Pancreas (tissue), 10 donors: ENCODE measurements at regions not wholly inside any gene's neighbourhood (a gene's known extent, or its start where the extent isn't known, plus 50 kb on each side); places are given as distances from the start of the nearest gene placed in this dataset.

Source experiments
- ATAC-seq, 4 donors: fragments of 200-7000 bp; cut with Tn5 transposase; one replicate each; pipeline versions ENCODE4 v1.8.0 to v1.9.1; 2020; ENCODE audit warnings: mild to moderate bottlenecking in 4 of 4, moderate library complexity in 4 of 4
- DNase-seq, 6 donors: peaks; one replicate each; pipeline ENCODE4 v3.0.0-alpha.2; 2020
- FAIRE-seq: peaks from 2 replicates; lab custom pipeline; 2012; peaks lifted over from hg19 to GRCh38; lab: Jason Lieb, UNC
- H3K27ac ChIP-seq, 4 donors: fragments of 200-600 bp; sonication (generic); 1 replicate in 3 of 4; 2 replicates in 1 of 4; pipeline versions ENCODE4 v1.5.0 to v1.8.0; 2020
- H3K27me3 ChIP-seq, 4 donors: fragments of 200-600 bp; one replicate each; pipeline ENCODE4 v1.8.0; 2021
- H3K36me3 ChIP-seq, 3 donors: fragments of 200-600 bp; sonication (generic) in 1 of 3; one replicate each; pipeline versions ENCODE4 v1.5.0 to v1.8.0; 2020 to 2021
- H3K4me1 ChIP-seq, 3 donors: fragments of 200-600 bp; one replicate each; pipeline ENCODE4 v1.8.0; 2021
- H3K4me3 ChIP-seq, 4 donors: fragments of 200-600 bp; sonication (generic) in 2 of 4; one replicate each; pipeline versions ENCODE4 v1.5.0 to v1.8.0; 2020 to 2021
- H3K9me3 ChIP-seq, 4 donors: fragments of 200-600 bp; one replicate each; pipeline ENCODE4 v1.8.0; 2021
- WGBS, 2 donors: extraction: QIAGEN DNeasy Blood & Tissue Kit; methylation state at CpG; one replicate each; pipeline ENCODE4 v1.1.7; 2013; 5-methylcytosine and 5-hydroxymethylcytosine counted together
- intact Hi-C, 3 donors: fragments of 100-400 bp; cut with DNase I; formaldehyde crosslinking; loops; one replicate each; pipeline versions ENCODE4 v1.11.1 to v1.14.2; 2022
- TF ChIP-seq, protein P1 (sequence below), 4 donors: fragments of 200-600 bp; sonication (generic) in 3 of 4; IDR thresholded peaks; one replicate each; pipeline versions ENCODE4 v1.5.0 to v1.8.0; 2021; ENCODE audit warnings: antibody characterized with exemption in 4 of 4
- donor health status: healthy with polysubstance abuse.
- donor health status: DM: no; HTN: no; CAD: no; lungs with moderate emphysema.
- donor health status: DM: no; HTN: no; CAD: no.
- donor health status: control.
- donor health status: control.
- donor health status: Bipolar disorder and iron deficiency.
- donor health status: DM: yes; HTN: yes; CAD: no.
- donor health status: DM: no; HTN: no; CAD: no.
- donor health status: DM: no; HTN: no; CAD: no.
- donor health status: DM: yes; HTN: yes; CAD: no.

DNA sequence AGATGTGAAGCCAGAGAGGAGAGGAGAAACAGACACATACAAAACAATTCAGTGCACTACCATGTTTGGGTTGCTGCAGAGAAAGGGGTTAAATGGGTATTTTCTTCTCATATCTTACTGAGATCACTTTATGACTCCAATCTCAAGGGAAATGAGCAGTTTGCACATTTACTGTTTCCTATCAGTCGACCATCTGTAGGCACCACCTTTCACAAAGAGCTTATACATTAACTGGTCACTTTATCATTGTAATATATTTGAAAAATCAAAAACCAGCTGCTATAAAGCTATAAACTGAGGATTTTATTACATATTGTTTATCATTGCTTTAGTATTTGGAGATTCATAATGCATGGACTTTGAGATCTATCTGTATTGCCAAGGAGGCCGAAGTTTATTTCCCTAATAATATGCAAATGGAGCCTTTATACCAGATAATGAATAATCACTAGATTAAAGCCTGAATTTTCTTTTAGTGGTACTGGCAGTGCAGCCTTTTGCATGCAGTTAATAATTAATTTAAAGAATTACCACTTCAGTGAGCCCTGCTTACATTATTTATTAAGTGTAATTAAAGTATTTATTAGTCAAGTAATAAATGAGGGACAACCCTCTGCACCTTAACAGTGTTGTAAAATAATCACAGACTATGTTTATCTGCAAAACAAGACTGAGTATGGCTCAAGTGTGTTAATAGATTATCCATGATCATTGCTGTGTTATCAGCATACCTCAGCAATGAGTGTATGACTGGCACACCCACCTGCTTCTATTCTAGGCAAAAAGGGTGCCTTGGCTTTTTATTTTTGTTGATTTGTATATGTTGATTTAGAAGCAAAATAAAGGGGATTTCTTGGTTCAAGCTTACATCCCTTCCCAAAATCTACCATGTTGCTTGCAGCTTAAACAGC lies 167.7 kb upstream of the SLC14A2 start:
- H3K4me3 ChIP-seq, result no peak overlapping the region
- FAIRE-seq (peak; percentile 43), ATAC-seq (peak in 2 of 4 donors; percentile 63 to 74), DNase-seq (no peak)
- no peaks in the 10 kb centered on the region for H3K9me3 ChIP-seq
- no peaks in the 10 kb centered on the region for H3K27me3 ChIP-seq
- H3K27ac ChIP-seq, result no peak overlapping the region
- intact Hi-C loops, result no loop called here
- TF ChIP-seq, protein P1, sequence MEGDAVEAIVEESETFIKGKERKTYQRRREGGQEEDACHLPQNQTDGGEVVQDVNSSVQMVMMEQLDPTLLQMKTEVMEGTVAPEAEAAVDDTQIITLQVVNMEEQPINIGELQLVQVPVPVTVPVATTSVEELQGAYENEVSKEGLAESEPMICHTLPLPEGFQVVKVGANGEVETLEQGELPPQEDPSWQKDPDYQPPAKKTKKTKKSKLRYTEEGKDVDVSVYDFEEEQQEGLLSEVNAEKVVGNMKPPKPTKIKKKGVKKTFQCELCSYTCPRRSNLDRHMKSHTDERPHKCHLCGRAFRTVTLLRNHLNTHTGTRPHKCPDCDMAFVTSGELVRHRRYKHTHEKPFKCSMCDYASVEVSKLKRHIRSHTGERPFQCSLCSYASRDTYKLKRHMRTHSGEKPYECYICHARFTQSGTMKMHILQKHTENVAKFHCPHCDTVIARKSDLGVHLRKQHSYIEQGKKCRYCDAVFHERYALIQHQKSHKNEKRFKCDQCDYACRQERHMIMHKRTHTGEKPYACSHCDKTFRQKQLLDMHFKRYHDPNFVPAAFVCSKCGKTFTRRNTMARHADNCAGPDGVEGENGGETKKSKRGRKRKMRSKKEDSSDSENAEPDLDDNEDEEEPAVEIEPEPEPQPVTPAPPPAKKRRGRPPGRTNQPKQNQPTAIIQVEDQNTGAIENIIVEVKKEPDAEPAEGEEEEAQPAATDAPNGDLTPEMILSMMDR (IDR thresholded peaks at IDR 0.05), result no peak
- peaks cover 0 to 6% (median 0%) of the 10 kb centered on the region in 3 donors for H3K4me1 ChIP-seq
- H3K36me3 ChIP-seq, result no peaks in the 10 kb centered on the region
- WGBS, 2 donors, result 16 to 19% methylated on average over 2 of the region's 2 CpGs

DNA sequence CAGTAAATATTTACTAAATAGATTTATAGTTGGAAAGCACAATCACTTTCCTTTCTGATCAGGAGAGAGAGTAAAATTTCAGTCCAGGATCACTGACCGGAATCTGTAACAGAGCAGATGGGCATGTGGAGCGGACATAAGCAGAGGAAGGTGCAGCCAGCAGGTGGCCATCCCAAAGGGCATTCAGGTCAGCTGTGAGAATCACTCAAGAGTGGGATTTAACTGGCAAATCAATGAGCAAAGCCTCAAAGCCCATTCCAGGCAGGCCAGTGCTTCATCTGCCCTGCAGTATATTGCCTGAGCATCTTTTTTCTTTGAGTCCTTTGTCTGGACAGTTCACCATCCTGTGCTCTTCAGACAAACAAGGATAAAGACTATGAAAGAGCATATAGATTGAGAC lies 166.4 kb upstream of the SLC14A2 start:
- DNase-seq (no peak), ATAC-seq (peak in 1 of 4 donors; percentile 44), FAIRE-seq (no peak)
- Histone ChIP-seq H3K27me3 (no peaks in the 10 kb centered on the region), H3K27ac (no peak overlapping the region), H3K4me1 (peaks cover 0 to 6% (median 0%) of the 10 kb centered on the region in 3 donors), H3K4me3 (no peak overlapping the region), H3K36me3 (no peaks in the 10 kb centered on the region), H3K9me3 (no peaks in the 10 kb centered on the region)
- intact Hi-C loops, result no loop called here
- TF ChIP-seq, protein P1 (IDR thresholded peaks at IDR 0.05), result no peak
- WGBS, 2 donors, result 95 to 98% methylated on average over 2 of the region's 2 CpGs

DNA sequence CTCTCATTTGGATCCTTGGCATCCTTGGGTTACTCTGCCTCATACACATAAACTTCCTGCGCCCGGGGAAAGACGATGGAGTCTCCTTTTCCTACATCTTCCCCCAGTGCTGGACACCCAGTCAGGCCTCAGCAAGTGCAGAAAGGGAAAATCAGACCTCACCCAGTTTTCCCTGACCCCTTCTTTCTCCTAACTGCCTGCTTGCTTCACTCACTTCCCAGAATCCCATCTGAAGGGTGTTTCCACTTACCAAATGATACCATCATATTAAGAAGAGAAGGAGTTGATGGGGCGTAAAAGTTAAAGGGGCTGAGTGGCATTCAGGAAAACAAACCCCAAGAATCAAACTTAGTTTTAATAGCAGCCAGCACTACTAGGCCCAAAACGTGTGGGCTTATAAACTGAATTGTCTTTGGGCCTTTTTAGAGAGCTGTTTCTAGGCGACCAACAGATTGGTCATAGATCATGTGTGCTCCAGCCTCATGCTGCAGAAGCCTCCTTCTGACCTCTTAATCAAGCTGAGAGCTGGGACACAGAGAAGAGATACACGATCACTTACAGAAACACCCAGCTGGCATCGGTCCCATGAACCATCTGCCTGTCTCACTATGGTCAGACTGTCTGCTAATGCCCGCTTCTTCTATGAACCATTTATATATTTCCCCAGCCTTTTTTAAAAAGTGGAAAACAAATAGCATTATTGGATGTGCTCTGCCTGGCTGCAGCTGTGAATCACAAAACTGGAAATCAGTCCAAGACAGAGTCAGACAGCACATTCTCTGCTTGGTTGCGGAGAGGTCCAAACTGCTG lies 165.7 kb upstream of the SLC14A2 start:
- WGBS, 2 donors, result 71 to 75% methylated on average over 10 of the region's 10 CpGs
- Histone ChIP-seq H3K4me3 (no peak overlapping the region), H3K36me3 (no peaks in the 10 kb centered on the region), H3K4me1 (peaks cover 0 to 6% (median 0%) of the 10 kb centered on the region in 3 donors), H3K27ac (peak overlapping the region in 1 of 4 donors; percentile 21), H3K27me3 (no peaks in the 10 kb centered on the region), H3K9me3 (no peaks in the 10 kb centered on the region)
- ATAC-seq (peak in 3 of 4 donors; percentile 74 to 85 (median 78)), DNase-seq (peak in 4 of 6 donors; percentile 14 to 35 (median 31)), FAIRE-seq (no peak)
- TF ChIP-seq, protein P1 (IDR thresholded peaks at IDR 0.05), result no peak
- intact Hi-C loops, result no loop called here

DNA sequence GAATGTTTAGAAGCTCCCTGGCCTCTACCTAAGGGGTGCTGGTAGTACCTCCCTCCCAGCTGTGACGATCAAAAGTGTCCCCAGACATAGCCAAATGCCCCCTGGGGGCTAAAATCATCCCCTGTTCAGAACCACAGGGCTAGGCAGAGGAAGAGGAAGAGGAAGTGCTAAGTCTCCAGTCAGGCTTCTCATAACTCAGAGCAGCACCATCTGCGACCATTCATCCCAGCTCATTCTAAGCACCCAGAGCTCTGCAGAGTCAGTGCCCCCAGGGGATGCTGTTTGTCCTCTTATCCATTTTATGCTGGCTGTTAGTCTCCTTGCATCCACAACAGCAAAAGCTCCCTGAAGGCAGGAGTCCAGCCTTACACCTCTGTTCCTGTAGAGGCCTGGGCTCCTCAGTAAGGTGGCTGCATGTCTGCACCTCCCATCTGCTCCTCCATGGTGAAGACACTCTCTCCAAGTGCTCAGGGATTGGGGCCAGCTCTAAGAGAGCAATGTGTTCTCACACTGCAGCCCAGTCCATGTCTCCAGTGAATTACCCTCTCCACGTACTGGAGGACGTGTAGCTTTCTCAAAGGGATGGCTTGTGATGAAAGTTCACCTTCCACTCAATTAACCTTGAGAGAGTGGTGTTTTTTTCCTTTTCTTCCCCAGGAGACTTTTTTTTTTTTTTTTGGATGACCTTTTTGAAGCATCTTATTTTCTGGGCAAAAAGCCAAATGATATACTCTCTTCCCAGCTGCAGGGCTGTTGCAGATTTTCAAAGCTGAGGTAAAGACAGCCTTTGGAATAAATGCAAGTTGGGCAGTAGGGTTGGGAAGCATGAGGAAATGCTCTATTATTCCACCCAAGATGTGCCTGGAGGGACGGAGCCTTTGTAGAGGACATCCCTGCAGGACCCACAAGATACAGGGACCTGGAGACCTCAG lies 158.9 kb upstream of the SLC14A2 start:
- no peaks in the 10 kb centered on the region for H3K36me3 ChIP-seq
- no peak for FAIRE-seq
- TF ChIP-seq, protein P1 (IDR thresholded peaks at IDR 0.05), result no peak

More for the DNA sequence above, 158.9 kb upstream of the SLC14A2 start:
- WGBS, 2 donors, result 74 to 83% methylated on average over 5 of the region's 5 CpGs
- no peak for ATAC-seq
- no peaks in the 10 kb centered on the region for H3K4me1 ChIP-seq
- intact Hi-C loops, result no loop called here
- no peaks in the 10 kb centered on the region for H3K27me3 ChIP-seq
- no peak for DNase-seq
- no peaks in the 10 kb centered on the region for H3K9me3 ChIP-seq
- no peak overlapping the region for H3K27ac ChIP-seq
- no peak overlapping the region for H3K4me3 ChIP-seq
